ENCODE measurements at regions not wholly inside any gene's neighbourhood (a gene's known extent, or its start where the extent isn't known, plus 50 kb on each side); places are given as distances from the start of the nearest gene placed in this dataset.

GRCh38 chr1:72704841-72705477 lies 422.6 kb upstream of the NEGR1 start:
- TF ChIP-seq POLR2A (IDR thresholded peaks at IDR 0.05) (no peak), CTCF (IDR thresholded peaks at IDR 0.05) (no peak)

Data from sigmoid colon (tissue), 3 donors.